Tibial artery (tissue), 4 donors: ENCODE measurements at regions not wholly inside any gene's neighbourhood (a gene's known extent, or its start where the extent isn't known, plus 50 kb on each side); places are given as distances from the start of the nearest gene placed in this dataset.

ENCODE experiments used
- DNase-seq, 2 donors: peaks; one replicate each; pipeline ENCODE4 v3.0.0-alpha.2; 2019
- H3K27ac ChIP-seq, 2 donors: fragments of 200-600 bp; sonication (generic) in 1 of 2; 1 replicate in 1 of 2; 2 replicates in 1 of 2; pipeline ENCODE4 v1.5.1; 2018 to 2019; ENCODE audit warnings: mild to moderate bottlenecking in 1 of 2
- H3K27me3 ChIP-seq, 2 donors: fragments of 200-600 bp; sonication (generic) in 1 of 2; one replicate each; pipeline versions ENCODE4 v1.5.1 to v1.6.0; 2016 to 2019
- H3K36me3 ChIP-seq, 3 donors: fragments of 200-600 bp; sonication (generic) in 2 of 3; one replicate each; pipeline ENCODE4 v1.5.1; 2016 to 2019; ENCODE audit warnings: mild to moderate bottlenecking in 2 of 3
- H3K4me1 ChIP-seq, 4 donors: fragments of 200-600 bp; sonication (generic) in 2 of 4; 1 replicate in 3 of 4; 2 replicates in 1 of 4; pipeline ENCODE4 v1.5.1; 2016 to 2019
- H3K4me3 ChIP-seq, 2 donors: fragments of 200-600 bp; sonication (generic) in 1 of 2; 1 replicate in 1 of 2; 2 replicates in 1 of 2; pipeline ENCODE4 v1.5.1; 2018 to 2019; ENCODE audit warnings: mild to moderate bottlenecking in 2 of 2
- H3K9me3 ChIP-seq, 3 donors: fragments of 200-600 bp; sonication (generic) in 1 of 3; one replicate each; pipeline ENCODE4 v1.5.1; 2016 to 2019
- intact Hi-C: fragments of 100-400 bp; cut with DNase I; formaldehyde crosslinking; loops from one replicate; pipeline ENCODE4 v1.15.0; 2023; ENCODE audit warnings: low total_unique reads
- TF ChIP-seq, protein P1 (sequence below), 2 experiments: fragments of 200-600 bp in 1 of 2; fragments of 450-650 bp in 1 of 2; IDR thresholded peaks; one replicate each; pipeline ENCODE4 v1.5.1; 2017 to 2019; ENCODE audit warnings: antibody characterized with exemption in 2 of 2, mild to moderate bottlenecking in 1 of 2, moderate library complexity in 1 of 2

DNA sequence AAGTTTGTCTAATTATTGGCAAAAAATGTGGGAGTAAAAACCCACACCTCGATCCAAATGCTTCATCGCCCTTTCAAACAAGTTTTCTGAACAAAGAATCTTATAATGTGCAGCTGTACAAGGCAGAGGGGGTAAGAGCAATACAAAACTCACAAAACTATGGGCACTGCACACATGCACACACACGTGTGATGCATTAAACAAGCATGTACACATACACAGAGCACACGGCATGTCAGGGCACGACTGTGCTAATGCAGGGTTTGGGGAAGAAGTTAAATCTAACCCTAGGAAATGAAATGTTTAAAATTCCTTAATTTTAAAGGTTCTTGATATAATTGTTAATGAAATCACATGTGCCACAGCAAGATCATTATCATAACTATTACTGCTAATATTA is 264.0 kb downstream of the SEC16B start:
- no peaks in the 10 kb centered on the region for H3K9me3 ChIP-seq
- H3K36me3 ChIP-seq: no peaks in the 10 kb centered on the region
- no peaks in the 10 kb centered on the region for H3K27me3 ChIP-seq
- H3K4me3 ChIP-seq: no peak overlapping the region
- intact Hi-C loops: no loop called here
- TF ChIP-seq, protein P1, sequence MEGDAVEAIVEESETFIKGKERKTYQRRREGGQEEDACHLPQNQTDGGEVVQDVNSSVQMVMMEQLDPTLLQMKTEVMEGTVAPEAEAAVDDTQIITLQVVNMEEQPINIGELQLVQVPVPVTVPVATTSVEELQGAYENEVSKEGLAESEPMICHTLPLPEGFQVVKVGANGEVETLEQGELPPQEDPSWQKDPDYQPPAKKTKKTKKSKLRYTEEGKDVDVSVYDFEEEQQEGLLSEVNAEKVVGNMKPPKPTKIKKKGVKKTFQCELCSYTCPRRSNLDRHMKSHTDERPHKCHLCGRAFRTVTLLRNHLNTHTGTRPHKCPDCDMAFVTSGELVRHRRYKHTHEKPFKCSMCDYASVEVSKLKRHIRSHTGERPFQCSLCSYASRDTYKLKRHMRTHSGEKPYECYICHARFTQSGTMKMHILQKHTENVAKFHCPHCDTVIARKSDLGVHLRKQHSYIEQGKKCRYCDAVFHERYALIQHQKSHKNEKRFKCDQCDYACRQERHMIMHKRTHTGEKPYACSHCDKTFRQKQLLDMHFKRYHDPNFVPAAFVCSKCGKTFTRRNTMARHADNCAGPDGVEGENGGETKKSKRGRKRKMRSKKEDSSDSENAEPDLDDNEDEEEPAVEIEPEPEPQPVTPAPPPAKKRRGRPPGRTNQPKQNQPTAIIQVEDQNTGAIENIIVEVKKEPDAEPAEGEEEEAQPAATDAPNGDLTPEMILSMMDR (IDR thresholded peaks at IDR 0.05): no peak
- no peaks in the 10 kb centered on the region for H3K4me1 ChIP-seq
- H3K27ac ChIP-seq: no peak overlapping the region
- no peak for DNase-seq

DNA sequence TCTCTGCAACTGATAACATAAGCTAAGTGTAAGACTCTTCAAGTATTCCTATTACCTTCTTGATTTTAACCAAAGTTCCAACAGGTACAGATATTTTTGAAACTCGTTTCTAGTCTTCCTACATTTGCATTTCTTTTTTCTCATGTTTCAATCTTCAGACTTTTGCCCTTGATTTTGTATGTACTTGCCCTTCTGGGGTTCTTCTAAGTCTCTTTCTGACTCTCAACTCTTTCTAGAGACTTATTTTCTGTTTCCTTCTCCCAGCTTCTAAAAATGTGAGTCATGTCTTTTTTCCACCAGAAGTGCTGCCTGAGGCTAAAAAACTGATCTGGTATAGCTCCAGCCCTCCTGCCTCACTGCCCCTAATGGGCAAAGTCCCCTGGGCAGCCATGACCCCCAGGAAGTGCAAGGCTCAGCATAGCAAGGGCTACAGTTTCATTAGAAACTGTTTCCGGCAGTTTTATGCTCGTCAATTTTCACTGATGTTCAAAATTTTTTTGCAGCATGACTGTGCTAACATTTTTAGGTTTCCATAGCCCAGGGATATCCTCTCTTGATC is 265.9 kb downstream of the SEC16B start:
- intact Hi-C loops: no loop called here
- no peak overlapping the region for H3K27ac ChIP-seq
- H3K4me3 ChIP-seq: no peak overlapping the region
- no peaks in the 10 kb centered on the region for H3K36me3 ChIP-seq
- DNase-seq: no peak
- no peaks in the 10 kb centered on the region for H3K27me3 ChIP-seq
- H3K4me1 ChIP-seq: no peaks in the 10 kb centered on the region
- TF ChIP-seq, protein P1 (IDR thresholded peaks at IDR 0.05): no peak
- no peaks in the 10 kb centered on the region for H3K9me3 ChIP-seq

DNA sequence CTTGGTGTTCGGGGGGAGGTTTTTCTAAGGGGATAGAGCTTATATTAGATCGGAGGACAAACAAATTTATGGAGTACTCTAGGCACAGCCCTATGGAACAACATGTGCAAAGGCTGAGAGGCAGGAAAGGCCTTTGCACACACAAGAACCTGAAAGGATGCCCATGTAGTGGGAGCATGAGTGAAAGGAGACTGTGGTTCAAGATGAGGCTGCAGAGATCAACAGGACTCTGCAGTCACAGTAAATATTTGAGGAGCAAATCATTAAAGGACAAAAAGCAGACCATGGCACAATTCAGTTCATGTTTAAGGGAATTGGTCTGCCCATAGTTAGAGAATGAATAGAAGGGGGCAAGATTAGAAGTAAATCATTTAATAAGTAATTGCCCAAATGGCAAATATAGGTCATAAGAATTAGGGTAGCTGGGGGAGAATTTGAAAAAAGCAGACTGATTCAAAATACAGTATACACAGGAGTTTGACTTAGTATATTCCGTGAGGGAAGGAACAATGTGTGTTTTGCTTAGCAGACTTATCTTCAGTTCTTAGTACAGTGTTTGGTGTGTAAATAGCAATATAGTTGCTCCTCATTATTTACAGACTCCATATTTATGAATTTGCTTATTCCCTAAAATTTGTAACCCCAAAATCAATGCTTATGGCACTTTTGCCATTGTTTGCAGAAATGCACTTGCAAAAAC is 268.1 kb downstream of the SEC16B start:
- TF ChIP-seq, protein P1 (IDR thresholded peaks at IDR 0.05): no peak
- Histone ChIP-seq H3K27ac (no peak overlapping the region), H3K9me3 (no peaks in the 10 kb centered on the region), H3K36me3 (no peaks in the 10 kb centered on the region), H3K4me3 (no peak overlapping the region), H3K4me1 (no peaks in the 10 kb centered on the region), H3K27me3 (no peaks in the 10 kb centered on the region)
- no peak for DNase-seq
- intact Hi-C loops: no loop called here

DNA sequence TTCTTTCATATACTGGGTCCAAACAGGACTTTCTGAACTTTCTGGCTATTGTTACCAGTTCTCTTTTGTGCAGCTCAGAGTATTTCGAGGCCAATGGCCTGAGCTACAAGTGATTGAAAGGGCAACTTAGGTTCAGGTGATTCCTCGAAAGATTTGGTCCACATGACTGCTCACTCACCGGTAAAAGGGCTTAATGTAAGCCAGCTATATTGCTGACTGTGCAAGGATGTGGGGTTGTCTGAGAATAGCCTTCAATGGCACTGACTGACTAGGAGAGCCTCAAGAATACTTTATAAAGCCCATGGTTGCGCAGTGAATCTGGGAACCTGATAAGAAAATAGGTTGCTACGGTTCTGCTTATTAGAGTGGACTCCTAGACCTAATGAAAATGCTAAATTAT is 269.0 kb downstream of the SEC16B start:
- intact Hi-C loops: no loop called here
- H3K27me3 ChIP-seq: no peaks in the 10 kb centered on the region
- no peaks in the 10 kb centered on the region for H3K4me1 ChIP-seq
- no peak for DNase-seq
- H3K36me3 ChIP-seq: no peaks in the 10 kb centered on the region
- TF ChIP-seq, protein P1 (IDR thresholded peaks at IDR 0.05): no peak
- no peak overlapping the region for H3K27ac ChIP-seq
- H3K9me3 ChIP-seq: no peaks in the 10 kb centered on the region
- H3K4me3 ChIP-seq: no peak overlapping the region

DNA sequence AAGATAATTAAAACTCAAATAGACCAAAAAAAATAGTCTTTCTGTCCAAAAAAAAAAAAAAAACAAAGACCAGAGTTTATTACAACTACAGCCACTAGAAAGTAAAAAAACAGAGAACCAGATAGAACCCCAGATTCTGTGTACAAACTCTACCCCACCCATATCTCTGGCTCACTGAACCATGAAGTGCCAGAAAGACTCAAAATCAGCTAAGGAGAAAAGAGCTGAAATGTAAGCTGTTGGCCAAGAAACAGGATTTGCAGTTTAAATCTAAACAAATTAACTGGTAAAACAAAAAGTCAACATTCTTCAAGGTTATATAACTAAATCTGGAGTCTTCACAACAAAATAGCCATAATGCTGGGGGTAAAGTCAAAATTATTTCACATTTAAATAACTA is 278.9 kb downstream of the SEC16B start:
- H3K4me3 ChIP-seq: no peak overlapping the region
- no peaks in the 10 kb centered on the region for H3K27me3 ChIP-seq
- TF ChIP-seq, protein P1 (IDR thresholded peaks at IDR 0.05): no peak
- intact Hi-C loops: no loop called here
- DNase-seq: no peak
- H3K36me3 ChIP-seq: no peaks in the 10 kb centered on the region
- H3K9me3 ChIP-seq: no peaks in the 10 kb centered on the region
- H3K4me1 ChIP-seq: no peaks in the 10 kb centered on the region
- no peak overlapping the region for H3K27ac ChIP-seq
